ENCODE measurements at regions not wholly inside any gene's neighbourhood (a gene's known extent, or its start where the extent isn't known, plus 50 kb on each side); places are given as distances from the start of the nearest gene placed in this dataset.

DNA sequence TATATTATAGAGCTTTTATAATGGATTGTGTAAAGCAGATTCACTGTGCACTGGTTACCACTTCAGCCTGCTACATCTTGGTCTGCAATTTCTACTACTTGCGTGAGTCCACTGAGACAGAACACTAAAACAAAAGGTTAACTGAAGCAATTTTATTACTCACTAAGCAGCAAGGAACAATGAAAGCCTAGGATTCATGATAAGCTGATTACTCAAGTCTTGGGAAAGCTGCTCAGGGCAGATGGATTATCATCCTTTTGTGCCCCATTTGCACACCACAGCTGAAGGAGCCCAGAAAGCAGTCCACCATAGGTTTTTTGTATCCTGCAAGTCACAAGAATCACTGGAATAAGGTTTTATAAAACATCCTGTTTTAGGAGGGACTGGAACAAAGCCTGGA is 1215.2 kb upstream of the TMEFF2 start:
- Histone ChIP-seq H3K9me3 (ENCODE audit: low read depth, low read length) (no peaks in the 10 kb centered on the region), H4K20me1 (ENCODE audit: insufficient read depth, low read length) (no peaks in the 10 kb centered on the region), H3K79me2 (ENCODE audit: insufficient read depth, low read length) (no peaks in the 10 kb centered on the region), H3K36me3 (ENCODE audit: insufficient read depth, low read length) (no peaks in the 10 kb centered on the region), H3K27ac (ENCODE audit: low read depth, low read length) (no peak overlapping the region), H3K27me3 (ENCODE audit: insufficient read depth, low read length) (no peaks in the 10 kb centered on the region), H2AFZ (ENCODE audit: low read length) (no peak overlapping the region), H3K4me3 (ENCODE audit: insufficient read depth, low read length) (no peak overlapping the region), H3K4me2 (ENCODE audit: insufficient read depth, low read length) (no peak overlapping the region), H3K4me1 (ENCODE audit: insufficient read depth, low read length) (no peaks in the 10 kb centered on the region)
- no peak for DNase-seq (ENCODE audit: insufficient read length, low spot score, missing footprints)
- TF ChIP-seq, protein P1, sequence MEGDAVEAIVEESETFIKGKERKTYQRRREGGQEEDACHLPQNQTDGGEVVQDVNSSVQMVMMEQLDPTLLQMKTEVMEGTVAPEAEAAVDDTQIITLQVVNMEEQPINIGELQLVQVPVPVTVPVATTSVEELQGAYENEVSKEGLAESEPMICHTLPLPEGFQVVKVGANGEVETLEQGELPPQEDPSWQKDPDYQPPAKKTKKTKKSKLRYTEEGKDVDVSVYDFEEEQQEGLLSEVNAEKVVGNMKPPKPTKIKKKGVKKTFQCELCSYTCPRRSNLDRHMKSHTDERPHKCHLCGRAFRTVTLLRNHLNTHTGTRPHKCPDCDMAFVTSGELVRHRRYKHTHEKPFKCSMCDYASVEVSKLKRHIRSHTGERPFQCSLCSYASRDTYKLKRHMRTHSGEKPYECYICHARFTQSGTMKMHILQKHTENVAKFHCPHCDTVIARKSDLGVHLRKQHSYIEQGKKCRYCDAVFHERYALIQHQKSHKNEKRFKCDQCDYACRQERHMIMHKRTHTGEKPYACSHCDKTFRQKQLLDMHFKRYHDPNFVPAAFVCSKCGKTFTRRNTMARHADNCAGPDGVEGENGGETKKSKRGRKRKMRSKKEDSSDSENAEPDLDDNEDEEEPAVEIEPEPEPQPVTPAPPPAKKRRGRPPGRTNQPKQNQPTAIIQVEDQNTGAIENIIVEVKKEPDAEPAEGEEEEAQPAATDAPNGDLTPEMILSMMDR (IDR thresholded peaks at IDR 0.05; ENCODE audit: extremely low read depth, low read depth, low read length), result no peak

DNA sequence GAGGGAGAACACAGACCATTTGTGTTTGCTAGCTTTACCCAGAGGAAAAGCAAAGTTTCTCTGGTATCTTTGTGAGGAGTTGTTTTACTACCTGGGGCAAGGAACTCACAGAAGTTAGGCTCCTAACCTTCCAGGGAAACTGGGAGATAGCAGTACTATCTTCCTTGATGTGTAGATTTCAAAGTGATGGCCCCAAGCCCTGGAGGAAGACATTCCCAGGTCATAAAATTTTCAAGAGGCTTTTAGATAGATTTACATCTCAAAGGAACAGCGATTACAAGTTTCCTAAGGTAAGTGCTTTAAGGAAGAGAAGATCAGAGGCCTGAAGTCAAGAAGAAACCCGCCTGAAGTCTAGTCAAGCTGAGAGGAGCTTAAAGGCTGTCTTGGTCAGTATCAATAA is 1187.8 kb upstream of the TMEFF2 start:
- Histone ChIP-seq H2AFZ (ENCODE audit: low read length) (no peak overlapping the region), H3K4me2 (ENCODE audit: insufficient read depth, low read length) (no peak overlapping the region), H3K27me3 (ENCODE audit: insufficient read depth, low read length) (no peaks in the 10 kb centered on the region), H3K4me1 (ENCODE audit: insufficient read depth, low read length) (no peaks in the 10 kb centered on the region), H3K27ac (ENCODE audit: low read depth, low read length) (no peak overlapping the region), H4K20me1 (ENCODE audit: insufficient read depth, low read length) (no peaks in the 10 kb centered on the region), H3K9me3 (ENCODE audit: low read depth, low read length) (no peaks in the 10 kb centered on the region), H3K36me3 (ENCODE audit: insufficient read depth, low read length) (no peaks in the 10 kb centered on the region), H3K4me3 (ENCODE audit: insufficient read depth, low read length) (no peak overlapping the region), H3K79me2 (ENCODE audit: insufficient read depth, low read length) (no peaks in the 10 kb centered on the region)
- TF ChIP-seq, protein P1 (IDR thresholded peaks at IDR 0.05; ENCODE audit: extremely low read depth, low read depth, low read length), result no peak
- DNase-seq (ENCODE audit: insufficient read length, low spot score, missing footprints), result no peak

GRCh38 chr2:193377789-193378188 is 1183.1 kb upstream of the TMEFF2 start:
- DNase-seq (ENCODE audit: insufficient read length, low spot score, missing footprints), result no peak
- H4K20me1 ChIP-seq (ENCODE audit: insufficient read depth, low read length), result no peaks in the 10 kb centered on the region
- no peaks in the 10 kb centered on the region for H3K9me3 ChIP-seq (ENCODE audit: low read depth, low read length)
- H3K27ac ChIP-seq (ENCODE audit: low read depth, low read length), result no peak overlapping the region
- H3K4me2 ChIP-seq (ENCODE audit: insufficient read depth, low read length), result no peak overlapping the region
- H3K27me3 ChIP-seq (ENCODE audit: insufficient read depth, low read length), result no peaks in the 10 kb centered on the region
- no peak overlapping the region for H2AFZ ChIP-seq (ENCODE audit: low read length)
- H3K36me3 ChIP-seq (ENCODE audit: insufficient read depth, low read length), result no peaks in the 10 kb centered on the region
- TF ChIP-seq, protein P1 (IDR thresholded peaks at IDR 0.05; ENCODE audit: extremely low read depth, low read depth, low read length), result no peak
- no peaks in the 10 kb centered on the region for H3K79me2 ChIP-seq (ENCODE audit: insufficient read depth, low read length)
- H3K4me3 ChIP-seq (ENCODE audit: insufficient read depth, low read length), result no peak overlapping the region
- H3K4me1 ChIP-seq (ENCODE audit: insufficient read depth, low read length), result no peaks in the 10 kb centered on the region

GRCh38 chr2:193373120-193373519 is 1178.4 kb upstream of the TMEFF2 start:
- no peak overlapping the region for H3K27ac ChIP-seq (ENCODE audit: low read depth, low read length)
- no peaks in the 10 kb centered on the region for H3K36me3 ChIP-seq (ENCODE audit: insufficient read depth, low read length)
- TF ChIP-seq, protein P1 (IDR thresholded peaks at IDR 0.05; ENCODE audit: extremely low read depth, low read depth, low read length), result no peak
- no peaks in the 10 kb centered on the region for H3K9me3 ChIP-seq (ENCODE audit: low read depth, low read length)
- no peaks in the 10 kb centered on the region for H3K4me1 ChIP-seq (ENCODE audit: insufficient read depth, low read length)
- H2AFZ ChIP-seq (ENCODE audit: low read length), result no peak overlapping the region
- H3K27me3 ChIP-seq (ENCODE audit: insufficient read depth, low read length), result no peaks in the 10 kb centered on the region
- H3K79me2 ChIP-seq (ENCODE audit: insufficient read depth, low read length), result no peaks in the 10 kb centered on the region
- H3K4me2 ChIP-seq (ENCODE audit: insufficient read depth, low read length), result no peak overlapping the region
- DNase-seq (ENCODE audit: insufficient read length, low spot score, missing footprints), result no peak
- H3K4me3 ChIP-seq (ENCODE audit: insufficient read depth, low read length), result no peak overlapping the region
- H4K20me1 ChIP-seq (ENCODE audit: insufficient read depth, low read length), result no peaks in the 10 kb centered on the region

Measured in osteoblast (primary cell).